OCI-LY1 (cell line): ENCODE measurements at regions not wholly inside any gene's neighbourhood (a gene's known extent, or its start where the extent isn't known, plus 50 kb on each side); places are given as distances from the start of the nearest gene placed in this dataset.

Experiments
- H2AFZ ChIP-seq: fragments of 200-600 bp; sonication (generic), shearing (Covaris generic); 2 replicates; pipeline ENCODE4 v1.6.0; 2014; ENCODE audit warnings: antibody characterized with exemption, mild to moderate bottlenecking, low read length
- H3F3A ChIP-seq: fragments of 200-600 bp; sonication (generic), shearing (Covaris generic); 2 replicates; pipeline ENCODE4 v1.6.0; 2014; ENCODE audit warnings: mild to moderate bottlenecking, antibody characterized with exemption, low read length, moderate library complexity; ENCODE audit not compliant: insufficient read depth
- H3K27ac ChIP-seq: fragments of 200-600 bp; sonication (generic); 2 replicates; pipeline ENCODE4 v1.5.1; 2014; ENCODE audit warnings: low read length, mixed run types, mild to moderate bottlenecking, low read depth; ENCODE audit not compliant: poor library complexity, severe bottlenecking
- H3K27me3 ChIP-seq: fragments of 200-600 bp; sonication (generic); 2 replicates; pipeline ENCODE4 v1.6.0; 2014; ENCODE audit warnings: antibody characterized with exemption, mild to moderate bottlenecking, low read length, moderate library complexity; ENCODE audit not compliant: insufficient read depth
- H3K36me3 ChIP-seq: fragments of 200-600 bp; sonication (generic); 2 replicates; pipeline ENCODE4 v1.6.1; 2014; ENCODE audit warnings: mild to moderate bottlenecking, antibody characterized with exemption, low read length, moderate library complexity, mixed read lengths; ENCODE audit not compliant: insufficient read depth
- H3K4me1 ChIP-seq: fragments of 200-600 bp; sonication (generic); 2 replicates; pipeline ENCODE4 v1.5.1; 2014; ENCODE audit warnings: mild to moderate bottlenecking, low read length, moderate library complexity; ENCODE audit not compliant: insufficient read depth, severe bottlenecking
- H3K4me2 ChIP-seq: fragments of 200-600 bp; sonication (generic), shearing (Covaris generic); 2 replicates; pipeline ENCODE4 v1.6.1; 2014; ENCODE audit warnings: low read length
- H3K4me3 ChIP-seq: fragments of 200-600 bp; sonication (generic); 2 replicates; pipeline ENCODE4 v1.5.1; 2014; ENCODE audit warnings: low read length, low read depth, mild to moderate bottlenecking, mixed read lengths; ENCODE audit not compliant: poor library complexity, severe bottlenecking
- H3K79me2 ChIP-seq: fragments of 200-600 bp; shearing (Covaris generic); 2 replicates; pipeline ENCODE4 v1.6.1; 2016; ENCODE audit warnings: mixed run types, low read length, mixed read lengths; ENCODE audit not compliant: insufficient read depth
- H3K9ac ChIP-seq: fragments of 200-600 bp; sonication (generic), shearing (Covaris generic); 2 replicates; pipeline ENCODE4 v1.6.1; 2014; ENCODE audit warnings: mild to moderate bottlenecking, low read length, mixed read lengths
- H3K9me2 ChIP-seq: fragments of 200-600 bp; sonication (generic), shearing (Covaris generic); 2 replicates; pipeline ENCODE4 v1.6.1; 2014; ENCODE audit warnings: low read depth, mild to moderate bottlenecking, low read length, mixed read lengths
- H3K9me3 ChIP-seq: fragments of 200-600 bp; shearing (Covaris generic); 2 replicates; pipeline ENCODE4 v1.6.1; 2014; ENCODE audit warnings: low read length, mixed read lengths
- H4K20me1 ChIP-seq: fragments of 200-600 bp; sonication (generic), shearing (Covaris generic); 2 replicates; pipeline ENCODE4 v1.6.0; 2016; ENCODE audit warnings: mild to moderate bottlenecking, low read length; ENCODE audit not compliant: insufficient read depth
- CTCF ChIP-seq: fragments of 200-600 bp; sonication (generic), shearing (Covaris generic); IDR thresholded peaks from 2 replicates; pipeline ENCODE4 v1.5.1; 2017; ENCODE audit warnings: mild to moderate bottlenecking, antibody characterized with exemption, low read length, moderate library complexity, mixed read lengths
- EZH2 ChIP-seq: fragments of 200-600 bp; sonication (generic), shearing (Covaris generic); IDR thresholded peaks from 2 replicates; pipeline ENCODE4 v1.8.0; 2017; ENCODE audit warnings: borderline replicate concordance, mixed run types, mild to moderate bottlenecking, antibody characterized with exemption, low read length, moderate library complexity, mixed read lengths

- Histone ChIP-seq H3K27me3 (no peaks in the 10 kb centered on the region), H3F3A (no peaks in the 10 kb centered on the region), H3K9me3 (no peaks in the 10 kb centered on the region), H3K36me3 (no peaks in the 10 kb centered on the region), H3K79me2 (no peaks in the 10 kb centered on the region), H3K4me1 (no peaks in the 10 kb centered on the region), H3K9ac (no peak overlapping the region), H2AFZ (no peak overlapping the region), H3K4me2 (no peak overlapping the region), H4K20me1 (no peaks in the 10 kb centered on the region), H3K27ac (no peak overlapping the region), H3K9me2 (no peaks in the 10 kb centered on the region), H3K4me3 (no peak overlapping the region)
- TF ChIP-seq CTCF (no peak), EZH2 (no peak)
These were observed 240.6 kb downstream of the FOXL1 start for GRCh38 chr16:86818671-86819532.

GRCh38 chr16:86819533-86819892 lies 241.2 kb downstream of the FOXL1 start:
- no peak overlapping the region for H3K4me2 ChIP-seq
- no peak overlapping the region for H3K4me3 ChIP-seq
- no peaks in the 10 kb centered on the region for H3K9me2 ChIP-seq
- H3K36me3 ChIP-seq = no peaks in the 10 kb centered on the region
- TF ChIP-seq CTCF (no peak), EZH2 (no peak)
- H3K4me1 ChIP-seq = no peaks in the 10 kb centered on the region
- H3K27ac ChIP-seq = no peak overlapping the region
- no peaks in the 10 kb centered on the region for H3K9me3 ChIP-seq
- no peaks in the 10 kb centered on the region for H3K27me3 ChIP-seq
- no peak overlapping the region for H3K9ac ChIP-seq
- no peaks in the 10 kb centered on the region for H3K79me2 ChIP-seq
- no peak overlapping the region for H2AFZ ChIP-seq
- no peaks in the 10 kb centered on the region for H4K20me1 ChIP-seq
- no peaks in the 10 kb centered on the region for H3F3A ChIP-seq

- Histone ChIP-seq H3F3A (no peaks in the 10 kb centered on the region), H4K20me1 (no peaks in the 10 kb centered on the region), H3K79me2 (no peaks in the 10 kb centered on the region), H3K9me3 (no peaks in the 10 kb centered on the region), H3K36me3 (no peaks in the 10 kb centered on the region), H3K27ac (no peak overlapping the region), H3K4me2 (no peak overlapping the region), H3K4me3 (no peak overlapping the region), H3K9me2 (no peaks in the 10 kb centered on the region), H3K27me3 (no peaks in the 10 kb centered on the region), H3K9ac (no peak overlapping the region), H3K4me1 (no peaks in the 10 kb centered on the region), H2AFZ (no peak overlapping the region)
- no peak for TF ChIP-seq EZH2
These were observed 243.5 kb downstream of the FOXL1 start for GRCh38 chr16:86821895-86822294.

- Histone ChIP-seq H3K9me3 (no peaks in the 10 kb centered on the region), H3K27me3 (no peaks in the 10 kb centered on the region), H3K36me3 (no peaks in the 10 kb centered on the region), H3K4me1 (no peaks in the 10 kb centered on the region), H4K20me1 (no peaks in the 10 kb centered on the region), H3K4me2 (no peak overlapping the region), H3K27ac (no peak overlapping the region), H3K4me3 (no peak overlapping the region), H3F3A (no peaks in the 10 kb centered on the region), H3K9ac (no peak overlapping the region), H3K9me2 (no peaks in the 10 kb centered on the region), H3K79me2 (no peaks in the 10 kb centered on the region), H2AFZ (no peak overlapping the region)
- TF ChIP-seq CTCF (no peak), EZH2 (no peak)
These were observed 244.8 kb downstream of the FOXL1 start for GRCh38 chr16:86823125-86823524.
